IMR-90 (cell line): ENCODE measurements at regions not wholly inside any gene's neighbourhood (a gene's known extent, or its start where the extent isn't known, plus 50 kb on each side); places are given as distances from the start of the nearest gene placed in this dataset.

Experiments used
- ATAC-seq: fragments of 200-7000 bp; cut with Tn5 transposase; 2 replicates; pipeline ENCODE4 v1.9.1; 2020; ENCODE audit warnings: low read depth, mild to moderate bottlenecking, moderate library complexity
- BruUV-seq: library from RNA; stranded (reverse); fragments of 400-500 nt; replicated peaks from 2 replicates; lab custom pipeline; 2021; lab: Mats Ljungman, UMichigan
- CTCF ChIA-PET: fragments of 300-600 bp; formaldehyde crosslinking; extraction: SDS; loops from one replicate; lab custom pipeline; 2021; ENCODE audit warnings: antibody characterized with exemption; lab: Yijun Ruan, JAX
- POLR2A ChIA-PET: fragments of 300-600 bp; sonication (Branson Sonifier 250); formaldehyde crosslinking; loops from one replicate; lab custom pipeline; 2022; ENCODE audit warnings: antibody characterized with exemption; ENCODE audit not compliant: unreplicated experiment; lab: Charles Lee
- DNase-seq: peaks from one replicate; pipeline ENCODE4 v3.0.0; 2013
- H2AFZ ChIP-seq: replicated peaks from 2 replicates; pipeline ENCODE3; 2013; ENCODE audit warnings: low read length, mild to moderate bottlenecking; ENCODE audit not compliant: poor library complexity
- H2AK5ac ChIP-seq: 2 replicates; pipeline ENCODE4 v1.6.1; 2013; ENCODE audit warnings: low read depth, low read length, inconsistent platforms
- H2AK9ac ChIP-seq: replicated peaks from 2 replicates; pipeline ENCODE3; 2013; ENCODE audit warnings: mild to moderate bottlenecking, low read depth, low read length, moderate library complexity; ENCODE audit not compliant: poor library complexity
- H2BK120ac ChIP-seq: 2 replicates; pipeline ENCODE4 v1.6.1; 2013; ENCODE audit warnings: low read depth, low read length, inconsistent platforms
- H2BK15ac ChIP-seq: 3 replicates; pipeline ENCODE4 v1.6.1; 2013; ENCODE audit warnings: low read depth, low read length, inconsistent platforms
- H2BK20ac ChIP-seq: 2 replicates; pipeline ENCODE4 v1.6.1; 2013; ENCODE audit warnings: low read depth, mild to moderate bottlenecking, inconsistent platforms, low read length, moderate library complexity
- H2BK5ac ChIP-seq: 2 replicates; pipeline ENCODE4 v1.6.1; 2013; ENCODE audit warnings: mild to moderate bottlenecking, low read depth, low read length, inconsistent platforms; ENCODE audit not compliant: poor library complexity, severe bottlenecking
- H3K14ac ChIP-seq: replicated peaks from 2 replicates; pipeline ENCODE4 v1.6.1; 2013; ENCODE audit warnings: low read depth, low read length, inconsistent platforms
- H3K18ac ChIP-seq: 2 replicates; pipeline ENCODE4 v1.6.1; 2013; ENCODE audit warnings: low read depth, low read length, control low read depth
- H3K23ac ChIP-seq: 2 replicates; pipeline ENCODE4 v1.6.1; 2013; ENCODE audit warnings: low read depth, low read length, inconsistent platforms
- H3K27ac ChIP-seq: 2 replicates; pipeline ENCODE4 v1.5.1; 2013; ENCODE audit warnings: mild to moderate bottlenecking, control low read depth, low read length; ENCODE audit not compliant: insufficient read depth
- H3K27me3 ChIP-seq: 2 replicates; pipeline ENCODE4 v1.6.1; 2013; ENCODE audit warnings: low read length; ENCODE audit not compliant: control insufficient read depth, insufficient read depth
- H3K36me3 ChIP-seq: 2 replicates; pipeline ENCODE4 v1.6.1; 2013; ENCODE audit warnings: low read length, mixed read lengths; ENCODE audit not compliant: control insufficient read depth, insufficient read depth
- H3K4ac ChIP-seq: 2 replicates; pipeline ENCODE4 v1.6.1; 2013; ENCODE audit warnings: low read depth, low read length, inconsistent platforms
- H3K4me1 ChIP-seq: 2 replicates; pipeline ENCODE4 v1.6.1; 2013; ENCODE audit warnings: low read length, mixed read lengths; ENCODE audit not compliant: control insufficient read depth, insufficient read depth
- H3K4me2 ChIP-seq: 2 replicates; pipeline ENCODE4 v1.6.1; 2013; ENCODE audit warnings: low read depth, mild to moderate bottlenecking, control low read depth, low read length, moderate library complexity
- H3K4me3 ChIP-seq: 2 replicates; pipeline ENCODE4 v1.5.1; 2013; ENCODE audit warnings: low read depth, mild to moderate bottlenecking, control low read depth, low read length, moderate library complexity; ENCODE audit not compliant: insufficient read depth
- H3K56ac ChIP-seq: 2 replicates; pipeline ENCODE4 v1.6.1; 2013; ENCODE audit warnings: low read length, inconsistent platforms; ENCODE audit not compliant: insufficient read depth; ENCODE audit errors: extremely low read depth
- H3K79me1 ChIP-seq, 2 experiments: 2 replicates each; pipeline ENCODE4 v1.6.1; 2013; ENCODE audit warnings: low read length in 2 of 2, inconsistent platforms in 1 of 2, low read depth in 1 of 2
- H3K9ac ChIP-seq: 2 replicates; pipeline ENCODE4 v1.6.1; 2013; ENCODE audit warnings: low read depth, low read length, control low read depth
- H3K9me1 ChIP-seq: 2 replicates; pipeline ENCODE4 v1.6.1; 2013; ENCODE audit warnings: low read length, inconsistent platforms; ENCODE audit not compliant: insufficient read depth
- H3K9me3 ChIP-seq: 2 replicates; pipeline ENCODE4 v1.6.1; 2013; ENCODE audit warnings: low read length; ENCODE audit not compliant: control insufficient read depth, insufficient read depth
- H4K20me1 ChIP-seq: 2 replicates; pipeline ENCODE4 v1.6.1; 2013; ENCODE audit warnings: low read length, inconsistent platforms; ENCODE audit not compliant: insufficient read depth
- H4K5ac ChIP-seq: 2 replicates; pipeline ENCODE4 v1.6.1; 2013; ENCODE audit warnings: mild to moderate bottlenecking, low read depth, low read length, control low read depth
- H4K8ac ChIP-seq, 2 experiments: 2 replicates each; pipeline ENCODE4 v1.6.1; 2013; ENCODE audit warnings: low read depth in 2 of 2, low read length in 2 of 2, control low read depth in 1 of 2, inconsistent platforms in 1 of 2
- H4K91ac ChIP-seq: 2 replicates; pipeline ENCODE4 v1.6.1; 2013; ENCODE audit warnings: low read depth, low read length, inconsistent platforms; ENCODE audit not compliant: insufficient read depth
- BHLHE40 ChIP-seq: fragments of 150-350 bp; IDR thresholded peaks from 2 replicates; pipeline ENCODE4 v1.6.1; 2016; ENCODE audit warnings: mild to moderate bottlenecking, low read depth, low read length
- CEBPB ChIP-seq: IDR thresholded peaks from 2 replicates; pipeline ENCODE4 v1.6.1; 2012; ENCODE audit warnings: low read depth, low read length, improper control_type of control experiment
- CHD1 ChIP-seq: IDR thresholded peaks from 2 replicates; pipeline ENCODE4 v1.6.1; 2012; ENCODE audit warnings: low read depth, low read length, improper control_type of control experiment
- CTCF ChIP-seq: conservative IDR thresholded peaks from 2 replicates; pipeline ENCODE4 v1.5.1; 2012; ENCODE audit warnings: mild to moderate bottlenecking, low read depth, low read length, improper control_type of control experiment
- ELK1 ChIP-seq: fragments of 150-350 bp; IDR thresholded peaks from 2 replicates; pipeline ENCODE4 v1.6.1; 2016; ENCODE audit warnings: low read depth, mild to moderate bottlenecking, low read length, moderate library complexity, borderline replicate concordance
- FOS ChIP-seq: fragments of 150-350 bp; IDR thresholded peaks from 2 replicates; pipeline ENCODE4 v1.6.1; 2016; ENCODE audit warnings: low read depth, low read length
- MAFK ChIP-seq: IDR thresholded peaks from 2 replicates; pipeline ENCODE4 v1.6.1; 2012; ENCODE audit warnings: low read depth, low read length, improper control_type of control experiment
- MAZ ChIP-seq: IDR thresholded peaks from 2 replicates; pipeline ENCODE4 v1.6.1; 2012; ENCODE audit warnings: low read depth, mild to moderate bottlenecking, low read length, improper control_type of control experiment, moderate library complexity, borderline replicate concordance
- MXI1 ChIP-seq: IDR thresholded peaks from 2 replicates; pipeline ENCODE4 v1.6.1; 2012; ENCODE audit warnings: low read depth, mild to moderate bottlenecking, low read length, moderate library complexity, borderline replicate concordance
- NFE2L2 ChIP-seq: fragments of 150-350 bp; IDR thresholded peaks from 2 replicates; pipeline ENCODE4 v1.6.1; 2016; ENCODE audit warnings: low read depth, mild to moderate bottlenecking, low read length
- POLR2A ChIP-seq: IDR thresholded peaks from 2 replicates; pipeline ENCODE4 v1.6.1; 2012; ENCODE audit warnings: mild to moderate bottlenecking, low read depth, low read length
- RAD21 ChIP-seq: IDR thresholded peaks from 2 replicates; pipeline ENCODE4 v1.6.1; 2012; ENCODE audit warnings: low read length, improper control_type of control experiment
- RCOR1 ChIP-seq: IDR thresholded peaks from 2 replicates; pipeline ENCODE4 v1.6.1; 2012; ENCODE audit warnings: mild to moderate bottlenecking, low read length, improper control_type of control experiment; ENCODE audit not compliant: insufficient replicate concordance
- RFX5 ChIP-seq: IDR thresholded peaks from 2 replicates; pipeline ENCODE4 v1.8.0; 2012; ENCODE audit warnings: low read depth, mild to moderate bottlenecking, low read length, moderate library complexity
- SMC3 ChIP-seq: fragments of 150-350 bp; IDR thresholded peaks from 2 replicates; pipeline ENCODE4 v1.6.1; 2016; ENCODE audit warnings: low read depth, mild to moderate bottlenecking, antibody characterized with exemption, low read length, moderate library complexity
- USF2 ChIP-seq: fragments of 150-350 bp; IDR thresholded peaks from 2 replicates; pipeline ENCODE4 v1.6.1; 2017; ENCODE audit warnings: mild to moderate bottlenecking, antibody characterized with exemption, low read length, low read depth
- WGBS, 2 experiments: methylation state at CpG; one replicate each; pipeline versions ENCODE4 v1.1.5 to v1.1.7; 2013; ENCODE audit warnings: missing lambda C conversion rate in 2 of 2; ENCODE audit not compliant: insufficient read length in 1 of 2; ENCODE audit errors: extremely low coverage in 2 of 2; 5-methylcytosine and 5-hydroxymethylcytosine counted together
- dilution Hi-C: fragments of 300-500 bp; cut with HindIII; formaldehyde crosslinking; loops from one replicate; pipeline ENCODE4 v1.14.3; 2018; ENCODE audit warnings: low sequenced_read_pairs; ENCODE audit not compliant: unreplicated experiment
- in situ Hi-C: fragments of 300-500 bp; cut with MboI; formaldehyde crosslinking; loops from 3 replicates; pipeline ENCODE4 v1.14.3; 2019; ENCODE audit warnings: low sequenced_read_pairs, inconsistent platforms, mixed read lengths
- intact Hi-C: fragments of 100-400 bp; cut with micrococcal nuclease; formaldehyde crosslinking; loops from 2 replicates; pipeline ENCODE4 v1.10.0; 2022

- POLR2A ChIA-PET, result no interaction called here
- dilution Hi-C loops, result no loop called here
- H3K4me3 ChIP-seq, result no peak overlapping the region
Measured at GRCh38 chr2:11914455-11914854, 168.0 kb downstream of the LPIN1 start.

More at GRCh38 chr2:11914455-11914854, 168.0 kb downstream of the LPIN1 start:
- ATAC-seq, result no peak
- no peak overlapping the region for H2AFZ ChIP-seq
- H3K27ac ChIP-seq, result no peak overlapping the region
- H3K18ac ChIP-seq, result no peak overlapping the region
- H3K14ac ChIP-seq, result no peak overlapping the region
- no peaks in the 10 kb centered on the region for H3K36me3 ChIP-seq
- H2BK5ac ChIP-seq, result no peak overlapping the region
- H3K4me2 ChIP-seq, result no peak overlapping the region
- H2BK120ac ChIP-seq, result no peak overlapping the region
- no peak overlapping the region for H3K23ac ChIP-seq
- H4K8ac ChIP-seq, result no peak overlapping the region
- H4K91ac ChIP-seq, result no peak overlapping the region
- H3K27me3 ChIP-seq, result peaks cover 3% of the 10 kb centered on the region; the same call in 1 of the 2 replicates
- intact Hi-C loops (no loop called here), in situ Hi-C loops (no loop called here)
- BruUV-seq, result no TSS peak
- TF ChIP-seq CHD1, result no peak
- TF ChIP-seq CTCF, result no peak
- TF ChIP-seq CEBPB, result no peak
- TF ChIP-seq POLR2A, result no peak
- TF ChIP-seq RCOR1, result no peak
- no peak for TF ChIP-seq MXI1
- TF ChIP-seq NFE2L2, result no peak
- TF ChIP-seq RFX5, result no peak
- TF ChIP-seq ELK1, result no peak
- no peak for TF ChIP-seq MAFK
- no peak for TF ChIP-seq SMC3
- TF ChIP-seq USF2, result no peak
- TF ChIP-seq BHLHE40, result no peak
- TF ChIP-seq RAD21, result no peak
- TF ChIP-seq FOS, result no peak
- TF ChIP-seq MAZ, result no peak
- H3K9ac ChIP-seq, result no peak overlapping the region
- H3K56ac ChIP-seq, result no peak overlapping the region
- H2AK9ac ChIP-seq, result no peak overlapping the region
- CTCF ChIA-PET, result no interaction called here
- H2AK5ac ChIP-seq, result no peak overlapping the region
- H3K9me1 ChIP-seq, result no peaks in the 10 kb centered on the region
- H4K5ac ChIP-seq, result no peak overlapping the region
- WGBS, 2 experiments, result 84% methylated on average over 4 of the region's 7 CpGs; no CpG with 5 or more reads in 1 of the 2 experiments
- no peak for DNase-seq
- no peaks in the 10 kb centered on the region for H3K4me1 ChIP-seq
- H2BK20ac ChIP-seq, result no peak overlapping the region
- no peak overlapping the region for H2BK15ac ChIP-seq
- H3K79me1 ChIP-seq, result no peaks in the 10 kb centered on the region
- no peaks in the 10 kb centered on the region for H4K20me1 ChIP-seq
- H3K9me3 ChIP-seq, result peaks cover 6% of the 10 kb centered on the region
- H3K4ac ChIP-seq, result no peak overlapping the region
